Left lobe of liver (tissue), 2 donors: ENCODE measurements at regions not wholly inside any gene's neighbourhood (a gene's known extent, or its start where the extent isn't known, plus 50 kb on each side); places are given as distances from the start of the nearest gene placed in this dataset.

Experiments used
- ATAC-seq: fragments of 200-7000 bp; cut with Tn5 transposase; one replicate; pipeline ENCODE4 v1.9.1; 2020; ENCODE audit warnings: mild to moderate bottlenecking, moderate library complexity
- DNase-seq: peaks from one replicate; pipeline ENCODE4 v3.0.0-alpha.2; 2020; ENCODE audit warnings: low spot score
- donor health status: DM: no; HTN: no; CAD: no; lungs with moderate emphysema.
- donor health status: DM: no; HTN: yes; CAD: no.

- ATAC-seq (peak; percentile 47), DNase-seq (no peak)
These were observed 130.9 kb upstream of the RPS6KA3 start for GRCh38 chrX:20397587-20397986.

GRCh38 chrX:20394451-20394850 lies 127.7 kb upstream of the RPS6KA3 start:
- no peak for ATAC-seq
- no peak for DNase-seq

- ATAC-seq (peak; percentile 73), DNase-seq (no peak)
These were observed 127.2 kb upstream of the RPS6KA3 start for GRCh38 chrX:20393944-20394343.

- no peak for DNase-seq
These were observed 121.9 kb upstream of the RPS6KA3 start for GRCh38 chrX:20388594-20388993.

GRCh38 chrX:20383477-20383876 lies 116.8 kb upstream of the RPS6KA3 start:
- no peak for DNase-seq

More at GRCh38 chrX:20388594-20388993, 121.9 kb upstream of the RPS6KA3 start:
- ATAC-seq, result no peak

GRCh38 chrX:20382518-20383297 lies 116.0 kb upstream of the RPS6KA3 start:
- DNase-seq (no peak), ATAC-seq (no peak)

More at GRCh38 chrX:20383477-20383876, 116.8 kb upstream of the RPS6KA3 start:
- no peak for ATAC-seq

GRCh38 chrX:20382082-20382481 lies 115.4 kb upstream of the RPS6KA3 start:
- ATAC-seq (no peak), DNase-seq (no peak)

GRCh38 chrX:20378233-20378920 lies 111.7 kb upstream of the RPS6KA3 start:
- DNase-seq, result no peak
- no peak for ATAC-seq

- ATAC-seq (peak; percentile 48), DNase-seq (no peak)
These were observed 108.3 kb upstream of the RPS6KA3 start for GRCh38 chrX:20374900-20375438.

- ATAC-seq, result no peak
These were observed 107.7 kb upstream of the RPS6KA3 start for GRCh38 chrX:20374450-20374849.

GRCh38 chrX:20373063-20373462 lies 106.4 kb upstream of the RPS6KA3 start:
- DNase-seq (no peak), ATAC-seq (no peak)

More at GRCh38 chrX:20374450-20374849, 107.7 kb upstream of the RPS6KA3 start:
- no peak for DNase-seq

- no peak for ATAC-seq
- no peak for DNase-seq
These were observed 105.8 kb upstream of the RPS6KA3 start for GRCh38 chrX:20372533-20372932.

- DNase-seq (no peak), ATAC-seq (no peak)
These were observed 102.8 kb upstream of the RPS6KA3 start for GRCh38 chrX:20369468-20369867.

- no peak for ATAC-seq
- no peak for DNase-seq
These were observed 97.5 kb upstream of the RPS6KA3 start for GRCh38 chrX:20364238-20364637.

GRCh38 chrX:20363275-20363674 lies 96.6 kb upstream of the RPS6KA3 start:
- ATAC-seq (no peak), DNase-seq (no peak)

- ATAC-seq, result no peak
- no peak for DNase-seq
These were observed 95.9 kb upstream of the RPS6KA3 start for GRCh38 chrX:20362268-20363267.

GRCh38 chrX:20361890-20362262 lies 95.2 kb upstream of the RPS6KA3 start:
- DNase-seq (no peak), ATAC-seq (no peak)

- DNase-seq, result no peak
- peak; percentile 60 for ATAC-seq
These were observed 94.6 kb upstream of the RPS6KA3 start for GRCh38 chrX:20361081-20361889.

- peak; percentile 94 for ATAC-seq
- peak; percentile 67 for DNase-seq
These were observed 88.5 kb upstream of the RPS6KA3 start for GRCh38 chrX:20355187-20355586.

GRCh38 chrX:20354505-20354904 lies 87.8 kb upstream of the RPS6KA3 start:
- no peak for DNase-seq
- no peak for ATAC-seq
